G401.6 (cell line): ENCODE measurements at regions not wholly inside any gene's neighbourhood (a gene's known extent, or its start where the extent isn't known, plus 50 kb on each side); places are given as distances from the start of the nearest gene placed in this dataset.
"Not testable (repeated sequence)": the region's sequence is repeated elsewhere in the genome, so short reads cannot be mapped to it uniquely, and the experiment has no call there.

Source experiments
- FAIRE-seq: peaks from 2 replicates; lab custom pipeline; 2012; peaks lifted over from hg19 to GRCh38; lab: Jason Lieb, UNC

DNA sequence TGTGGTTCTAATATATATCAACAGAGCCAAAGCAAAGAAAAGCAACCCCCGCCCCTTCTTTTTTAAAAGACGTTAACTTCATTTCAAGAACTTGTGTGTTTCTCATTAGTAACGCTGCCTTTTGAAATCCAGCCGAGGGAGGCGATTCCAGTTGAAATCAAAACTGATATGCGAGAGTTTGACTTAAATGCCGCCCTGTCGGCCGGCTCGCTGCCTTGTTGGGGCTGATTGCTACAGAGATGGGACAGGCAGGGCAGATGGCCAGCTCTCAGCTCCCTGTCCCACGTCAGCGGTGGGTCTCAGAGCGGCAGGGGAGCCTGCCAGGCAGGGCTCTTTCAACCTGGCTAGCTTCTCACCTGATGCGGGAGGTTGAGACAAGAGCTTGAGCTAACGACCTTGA, 51.9 kb upstream of the ALX4 start:
- FAIRE-seq = no peak

DNA sequence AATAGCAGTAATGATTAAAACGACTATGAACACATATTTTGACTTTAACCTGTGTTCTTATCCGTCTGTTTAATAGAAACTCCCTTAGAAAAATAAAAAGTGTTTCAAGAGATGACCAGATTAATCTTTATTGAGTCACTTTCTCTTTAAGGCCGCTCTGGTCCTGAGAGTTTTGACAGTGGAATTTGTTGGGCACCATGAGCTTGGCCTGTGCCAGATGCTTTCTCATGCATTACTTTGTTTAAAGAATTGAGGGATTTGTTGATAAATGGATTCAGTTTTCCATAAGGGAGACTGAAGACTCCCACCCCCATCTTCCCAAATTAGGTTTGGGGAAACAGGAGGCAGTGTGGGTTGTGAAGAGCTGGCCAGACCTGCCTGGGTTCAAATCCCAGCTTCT, 53.2 kb upstream of the ALX4 start:
- FAIRE-seq = no peak

DNA sequence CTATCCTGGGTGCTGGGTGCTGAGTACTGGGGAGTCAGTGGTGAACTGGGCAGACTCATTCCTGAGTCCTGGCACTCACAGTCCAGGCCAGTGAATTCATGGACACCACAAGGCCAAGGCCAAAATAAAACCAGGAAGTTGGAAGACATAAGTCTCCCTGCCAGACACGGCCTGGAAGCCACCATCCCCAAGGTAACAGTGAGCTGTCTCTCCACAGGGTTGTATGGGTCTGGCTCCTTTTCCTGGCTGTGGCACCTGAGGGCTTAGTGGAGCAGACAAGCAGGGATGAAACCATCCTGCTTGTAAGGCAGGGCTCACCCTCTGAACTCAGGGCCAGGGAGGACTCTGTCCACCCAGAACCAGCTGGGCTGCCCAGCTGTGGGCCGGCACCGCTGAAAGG, 54.7 kb upstream of the ALX4 start:
- FAIRE-seq = no peak

DNA sequence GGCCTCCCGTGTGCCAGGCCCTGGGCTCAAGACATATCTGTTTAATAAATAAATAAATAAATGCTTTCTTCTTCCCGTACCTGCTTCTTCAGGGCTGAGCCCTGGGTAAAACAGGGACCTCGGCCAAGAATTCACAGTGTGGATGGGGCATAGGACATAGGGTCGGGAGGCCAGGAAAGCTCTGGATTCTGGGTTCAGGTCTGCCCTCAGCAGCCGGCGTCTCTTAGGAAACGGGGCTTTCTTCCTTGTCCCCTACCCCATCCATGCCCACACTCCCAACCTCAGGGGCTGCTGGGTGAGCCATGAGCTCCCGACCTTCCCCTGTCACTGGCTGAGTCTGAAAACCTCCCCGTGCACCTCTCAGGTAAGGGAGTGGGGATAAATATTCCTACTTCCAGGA, 55.7 kb upstream of the ALX4 start:
- FAIRE-seq = no peak

DNA sequence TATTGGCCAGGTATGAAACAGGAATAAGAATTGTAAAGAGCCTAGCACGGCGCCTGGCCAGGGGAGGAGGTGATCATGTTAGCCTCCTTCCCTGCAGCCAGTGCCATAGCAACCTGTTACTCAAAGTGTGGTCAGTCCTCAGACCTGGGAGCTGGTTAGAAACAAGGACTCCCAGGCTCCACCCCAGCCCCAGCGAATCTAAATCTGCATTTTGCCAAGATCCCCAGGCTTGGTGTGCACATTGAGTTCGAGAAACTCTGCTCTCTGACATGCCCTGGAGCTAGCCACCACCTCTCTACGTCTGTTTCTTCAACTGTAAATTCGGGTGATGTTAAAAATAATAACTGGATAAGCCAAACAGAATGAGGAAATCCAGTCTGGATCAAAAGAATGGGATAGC, 56.1 kb upstream of the ALX4 start:
- FAIRE-seq = no peak

DNA sequence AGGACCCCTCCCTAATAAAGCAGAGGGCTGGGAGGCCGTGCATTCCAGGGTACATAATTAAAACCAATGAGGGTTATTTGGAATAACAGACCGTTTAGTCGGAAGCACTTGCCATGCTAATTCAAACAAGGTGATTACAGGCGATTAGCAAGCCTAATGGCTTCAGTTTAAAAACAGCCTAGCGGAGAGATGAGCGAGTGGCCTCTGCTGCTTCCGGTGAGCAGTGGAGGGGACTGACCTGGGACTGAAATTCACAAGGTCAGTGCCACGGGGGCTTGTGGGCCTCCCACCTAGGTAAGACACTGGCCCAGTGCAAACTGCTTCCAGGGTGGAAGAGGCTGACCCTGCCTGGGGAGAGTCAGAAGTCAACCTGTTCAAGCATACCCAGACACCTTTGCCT, 56.8 kb upstream of the ALX4 start:
- no peak for FAIRE-seq

DNA sequence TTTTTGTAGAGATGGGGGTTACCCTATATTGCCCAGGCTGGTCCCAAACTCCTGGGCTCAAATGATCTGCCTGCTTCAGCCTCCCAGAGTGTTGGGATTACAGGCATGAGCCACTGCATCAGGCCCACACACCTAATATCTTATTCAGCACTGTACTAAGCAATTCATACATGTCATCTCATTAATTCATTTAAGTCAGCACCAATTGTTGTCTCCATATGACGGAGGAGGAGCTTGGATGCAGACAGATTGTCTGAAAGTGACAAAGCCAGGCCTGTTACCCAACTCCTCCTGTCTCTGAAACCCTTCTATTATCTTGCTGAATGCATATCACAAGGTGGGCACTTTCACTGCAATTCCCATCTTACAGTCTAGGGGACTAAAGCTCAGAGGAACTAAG, 57.5 kb upstream of the ALX4 start:
- no peak for FAIRE-seq

DNA sequence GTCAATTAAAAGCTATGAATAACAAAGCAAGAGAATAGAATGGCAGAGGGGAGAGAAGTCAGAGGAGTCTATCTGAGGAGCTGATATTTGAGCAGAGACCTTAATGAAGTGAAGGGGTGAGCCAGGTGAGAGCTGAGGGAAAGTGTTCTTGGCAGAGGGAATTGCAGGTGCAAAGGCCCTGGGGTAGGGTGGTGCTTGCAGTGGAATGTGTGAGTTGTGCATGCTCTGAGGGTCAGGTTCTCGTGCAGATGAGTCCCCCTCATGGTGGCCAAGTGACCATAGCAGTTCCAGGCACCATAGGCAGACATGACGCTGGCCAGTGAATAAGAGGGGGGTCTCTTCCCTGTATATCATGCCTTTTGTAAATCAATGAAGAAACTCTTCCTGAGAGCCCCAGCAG, 58.9 kb upstream of the ALX4 start:
- FAIRE-seq = no peak

DNA sequence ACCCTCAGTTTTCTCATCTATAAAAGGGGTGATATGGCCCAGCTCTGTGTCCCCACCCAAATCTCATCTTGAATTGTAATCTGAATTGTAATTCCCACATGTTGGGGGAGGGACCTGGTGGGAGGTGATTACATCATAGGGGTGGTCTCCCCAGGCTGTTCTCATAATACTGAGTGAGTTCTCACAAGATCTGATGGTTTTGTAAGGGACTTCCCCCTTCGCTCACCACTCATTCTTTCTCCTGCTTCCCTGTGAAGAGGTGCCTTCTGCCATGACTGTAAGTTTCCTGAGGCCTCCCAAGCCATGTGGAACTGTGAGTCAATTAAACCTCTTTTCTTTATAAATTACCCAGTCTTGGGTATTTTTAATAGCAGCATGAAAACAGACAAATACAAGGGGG, 61.1 kb upstream of the ALX4 start:
- not testable (repeated sequence) for FAIRE-seq

DNA sequence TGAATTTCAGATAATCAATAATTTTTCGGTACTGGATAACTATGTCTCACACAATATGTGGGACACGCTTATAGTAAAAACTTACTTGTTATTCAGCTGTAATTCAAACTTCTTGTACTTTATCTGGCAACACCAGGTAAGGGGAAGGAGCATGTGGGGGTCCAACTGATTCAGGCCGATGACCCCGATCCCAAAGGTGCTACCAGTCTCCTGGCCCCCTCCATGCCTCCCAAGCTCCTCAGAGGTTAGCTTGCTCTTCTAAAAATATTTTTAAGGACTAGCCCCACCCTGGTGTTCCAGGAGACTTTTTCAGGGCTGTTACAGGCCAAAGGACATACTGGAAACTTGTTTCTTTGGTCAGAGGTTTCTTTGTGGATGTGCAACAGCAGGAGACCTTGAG, 61.8 kb upstream of the ALX4 start:
- no peak for FAIRE-seq

DNA sequence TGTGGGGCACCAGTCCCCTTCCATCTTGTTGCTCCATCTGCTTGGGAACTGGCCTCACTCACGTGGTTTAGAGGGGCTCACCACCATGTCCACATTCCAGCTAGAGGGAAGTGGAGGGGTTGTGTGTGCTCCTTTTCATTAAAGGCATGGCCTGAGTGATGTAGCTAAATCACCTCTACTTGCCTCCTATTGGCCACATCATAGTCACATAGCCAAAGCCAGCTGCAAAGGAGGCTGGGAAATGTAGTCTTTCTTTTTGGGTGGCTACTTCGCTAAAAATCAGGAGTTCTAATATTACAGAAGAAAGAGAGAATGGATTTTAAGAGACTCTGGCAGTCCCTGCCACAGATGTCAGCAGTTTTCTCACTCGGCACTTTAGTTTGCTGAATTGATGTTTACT, 63.0 kb upstream of the ALX4 start:
- peak; percentile 87 for FAIRE-seq

DNA sequence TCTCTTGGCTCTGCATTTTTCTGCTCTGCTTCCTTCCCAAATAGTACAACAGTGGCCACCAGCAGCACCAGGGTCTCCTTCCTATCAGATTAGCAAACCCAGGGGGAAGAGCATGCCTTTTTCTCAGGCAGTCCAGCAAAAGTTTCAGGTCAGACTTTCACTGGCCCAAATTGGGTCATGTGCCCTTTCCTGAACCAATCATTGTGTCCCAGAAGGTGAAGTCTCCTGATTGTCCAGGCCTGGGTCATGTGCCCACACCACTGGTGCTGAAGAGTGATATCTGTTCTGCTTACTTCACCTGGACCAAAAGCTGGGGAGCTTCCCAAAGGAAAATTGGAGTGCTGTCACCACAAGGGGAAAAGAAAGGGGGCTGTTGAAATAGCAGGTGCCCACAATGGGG, 64.1 kb upstream of the ALX4 start:
- no peak for FAIRE-seq

DNA sequence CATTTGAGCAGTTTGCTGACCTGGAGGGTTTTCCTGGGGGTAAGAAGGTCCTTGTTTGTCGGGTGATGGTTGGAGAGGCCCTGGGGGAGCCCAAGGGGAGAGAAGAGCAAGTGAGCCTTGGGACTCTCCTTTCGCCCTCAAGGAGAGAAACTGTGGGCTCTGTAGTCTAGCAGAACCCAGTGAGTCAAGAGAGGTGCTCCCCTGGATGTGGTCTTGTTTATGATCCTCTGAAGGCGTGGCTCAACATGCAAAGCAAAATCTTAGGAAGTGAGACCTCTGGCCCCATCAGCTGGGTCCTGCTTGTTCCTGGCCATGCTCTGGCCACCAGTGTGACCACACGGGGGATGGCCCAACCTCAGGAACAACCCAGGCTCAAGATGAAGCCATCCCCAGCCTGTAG, 66.5 kb upstream of the ALX4 start:
- FAIRE-seq = no peak

DNA sequence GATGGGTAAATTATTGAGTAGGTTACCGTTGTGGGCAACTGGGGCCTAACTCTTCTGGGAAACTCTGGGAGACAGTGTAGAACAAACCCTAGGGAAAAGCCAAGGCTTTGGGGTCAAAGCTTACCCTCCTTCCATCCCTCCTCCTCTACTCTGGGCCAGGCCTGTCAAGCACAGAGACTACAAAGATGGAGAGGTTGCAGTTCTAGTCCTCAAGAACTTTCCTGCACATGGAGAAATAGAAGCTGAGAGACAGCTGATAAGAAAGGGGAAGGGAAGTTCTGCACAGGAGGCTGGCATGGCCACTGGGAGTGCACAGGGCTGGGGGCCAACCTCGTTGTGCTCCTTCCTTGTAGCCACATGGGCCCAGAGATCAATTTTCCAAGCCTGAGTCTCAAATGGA, 67.2 kb upstream of the ALX4 start:
- no peak for FAIRE-seq

DNA sequence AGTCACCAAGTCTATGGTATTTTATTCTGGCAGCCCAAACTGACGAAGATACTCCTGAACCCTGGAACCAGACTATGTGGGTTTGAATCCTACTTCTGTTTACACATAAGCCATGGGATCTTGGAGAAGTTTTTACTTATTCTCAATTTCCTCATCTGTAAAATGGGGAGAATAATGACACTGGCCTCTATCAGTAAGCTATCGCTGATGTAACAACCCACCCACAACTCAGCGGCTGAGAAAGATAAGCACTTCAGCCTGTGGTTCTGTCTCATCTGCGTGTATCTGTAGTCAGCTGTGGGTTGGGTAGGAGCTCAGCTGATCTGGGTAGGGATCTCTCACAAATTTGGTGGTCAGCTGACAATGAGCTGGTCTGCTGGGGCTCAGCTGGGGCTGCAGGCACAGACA, 68.0 kb upstream of the ALX4 start:
- no peak for FAIRE-seq

DNA sequence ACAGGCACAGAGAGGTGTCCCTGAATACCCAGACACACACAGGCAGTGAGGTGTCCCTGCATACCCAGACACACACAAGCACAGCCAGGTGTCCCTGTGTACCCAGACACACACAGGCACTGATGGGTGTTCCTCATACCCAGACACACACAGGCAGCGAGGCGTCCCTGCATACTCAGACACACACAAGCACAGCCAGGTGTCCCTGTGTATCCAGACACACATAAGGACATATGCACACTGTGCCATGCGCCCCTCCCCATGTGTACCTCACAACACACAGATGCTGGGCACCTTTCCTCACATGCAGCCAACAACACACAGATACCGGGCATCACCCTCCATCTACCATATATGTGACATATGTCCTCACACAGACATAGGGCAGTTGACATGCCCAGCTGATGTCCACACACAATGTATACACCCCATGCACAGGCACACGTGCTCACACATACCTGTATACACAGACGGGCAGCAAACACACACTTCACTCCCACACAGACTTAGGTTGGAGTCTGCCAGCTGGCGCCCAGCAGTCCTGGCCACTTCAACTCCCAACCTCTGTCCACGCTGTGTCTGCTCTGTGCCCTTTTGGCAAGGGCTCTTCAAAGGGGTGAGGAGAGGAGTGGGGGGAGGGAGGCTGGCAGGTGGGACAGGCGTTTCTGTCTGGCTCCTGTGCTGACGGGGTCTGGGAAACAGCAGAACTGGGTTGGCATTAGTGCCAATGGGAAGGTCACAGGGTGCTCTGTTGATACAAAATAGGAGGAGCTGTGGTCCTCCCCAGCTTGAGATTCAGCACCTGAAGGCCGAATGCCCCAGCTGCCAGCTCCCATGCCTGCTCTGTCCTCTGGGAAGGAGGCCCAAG, 69.4 kb upstream of the ALX4 start:
- FAIRE-seq = no peak

DNA sequence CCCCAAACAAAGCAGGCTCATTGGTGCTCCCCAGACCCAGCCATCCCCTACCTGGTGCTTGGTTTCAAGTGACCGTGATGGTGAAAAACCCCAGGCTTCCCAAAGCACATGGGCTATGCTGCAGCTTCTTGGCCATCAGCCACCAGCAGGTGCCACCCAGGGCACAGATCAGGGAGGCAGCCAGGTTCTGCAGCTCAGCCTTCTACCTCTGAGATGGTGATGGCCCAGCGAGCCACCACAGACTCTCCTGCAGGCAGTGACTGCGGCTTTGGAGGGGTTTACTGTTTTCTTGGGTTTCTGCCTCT, 70.0 kb upstream of the ALX4 start:
- FAIRE-seq = no peak

DNA sequence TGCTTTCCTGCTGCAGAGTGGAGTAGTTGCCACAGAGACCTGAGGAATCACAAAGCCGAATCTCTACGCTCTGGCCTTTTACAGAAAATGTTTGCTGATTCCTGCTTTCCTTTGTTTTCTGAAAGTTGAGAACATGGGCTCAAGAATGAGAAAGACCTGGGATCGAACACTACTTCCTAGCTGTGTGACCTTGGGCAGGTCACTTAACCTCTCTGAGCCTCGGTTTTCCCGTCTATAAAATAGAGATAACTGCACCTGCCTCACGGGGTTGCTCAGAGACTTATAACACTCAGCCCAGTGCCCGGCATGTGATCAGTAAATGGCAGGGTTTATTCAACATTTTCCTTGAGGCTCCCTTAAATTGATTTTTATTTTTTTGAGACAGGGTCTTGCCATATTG, 70.9 kb upstream of the ALX4 start:
- FAIRE-seq = no peak

DNA sequence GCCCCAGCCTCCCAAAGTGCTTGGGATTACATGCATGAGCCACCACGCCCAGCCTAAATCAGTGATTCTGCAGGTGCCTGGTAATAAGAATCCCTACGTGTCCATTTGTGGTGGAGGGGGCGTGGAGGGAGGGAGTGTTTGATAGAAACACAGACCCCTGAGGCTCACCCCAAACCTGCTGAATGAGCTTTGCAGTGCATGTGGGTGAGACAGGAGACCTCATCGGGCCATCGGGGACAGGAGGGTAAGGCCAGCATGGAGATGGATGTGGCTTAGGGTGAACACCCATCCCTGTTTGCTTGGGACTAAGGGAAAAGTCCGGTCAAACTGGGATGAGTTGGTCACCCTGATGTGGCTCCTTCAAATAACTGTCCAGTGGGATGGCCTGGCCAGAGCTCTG, 71.3 kb upstream of the ALX4 start:
- no peak for FAIRE-seq

DNA sequence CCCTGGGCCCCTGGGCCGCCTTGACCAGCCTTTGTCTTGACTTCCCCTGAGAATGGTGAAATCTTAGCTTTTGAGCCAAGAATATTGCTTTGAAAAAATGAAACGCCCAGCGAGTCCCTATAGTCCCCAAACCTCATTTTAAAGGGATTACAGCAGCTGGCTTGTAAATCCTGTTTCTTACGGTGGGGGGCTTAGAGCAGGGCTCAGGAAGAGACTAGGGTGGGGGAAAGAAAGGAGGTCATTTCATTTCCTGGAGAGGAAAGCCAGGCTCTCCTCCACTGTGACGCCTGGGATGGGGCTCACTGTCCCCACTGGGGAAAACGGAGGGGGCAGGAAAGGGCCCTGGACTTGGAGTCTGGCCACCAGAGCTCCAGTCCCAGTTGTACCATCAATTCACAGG, 72.2 kb upstream of the ALX4 start:
- peak; percentile 80 for FAIRE-seq

DNA sequence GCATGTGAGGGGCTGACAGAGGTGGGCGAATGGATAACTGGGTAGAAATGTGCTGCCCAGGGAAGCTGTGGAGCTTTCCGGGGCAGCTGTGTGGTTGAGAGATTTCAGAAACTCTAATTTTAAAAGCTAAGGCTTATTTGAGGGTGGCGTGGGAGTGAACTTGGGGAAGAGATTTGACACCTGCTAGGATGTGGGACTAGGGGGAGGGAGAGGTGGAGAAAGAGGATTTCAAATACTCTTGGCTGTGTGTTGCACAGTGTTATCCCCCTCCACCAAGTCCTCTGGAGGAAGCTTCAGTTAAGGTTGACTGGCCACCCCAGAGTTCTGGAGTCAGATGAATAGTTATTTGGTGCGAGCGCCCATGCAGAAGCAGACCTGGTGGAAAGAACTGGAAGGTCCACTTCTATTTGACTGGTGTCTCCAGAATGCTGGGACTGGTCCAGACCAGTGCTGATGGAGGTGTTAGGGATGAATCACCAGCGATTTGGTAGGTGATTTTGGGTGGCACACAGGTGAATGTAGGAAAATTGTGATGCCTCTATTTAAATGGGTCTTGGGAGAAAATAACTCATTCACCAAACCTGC, 72.8 kb upstream of the ALX4 start:
- no peak for FAIRE-seq

DNA sequence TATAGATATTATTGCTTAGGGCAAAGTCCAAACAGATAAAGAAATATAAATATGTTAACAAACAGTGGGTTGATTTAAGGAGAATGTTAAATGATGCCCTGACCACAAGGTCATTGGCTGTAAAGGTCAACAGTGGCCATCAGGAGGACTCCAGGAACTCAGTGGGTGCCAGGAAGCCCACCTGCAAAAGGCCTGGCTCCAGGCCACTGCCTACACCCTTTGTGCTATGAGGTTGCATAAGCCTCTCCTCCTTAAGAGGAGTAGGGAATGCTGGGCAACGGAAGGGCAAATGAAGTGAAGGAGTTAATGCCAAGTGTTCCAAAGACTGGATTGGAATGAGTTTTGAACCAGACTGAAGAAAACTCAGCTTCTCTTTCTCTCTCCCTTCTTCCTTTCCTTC, 73.3 kb upstream of the ALX4 start:
- FAIRE-seq = no peak

DNA sequence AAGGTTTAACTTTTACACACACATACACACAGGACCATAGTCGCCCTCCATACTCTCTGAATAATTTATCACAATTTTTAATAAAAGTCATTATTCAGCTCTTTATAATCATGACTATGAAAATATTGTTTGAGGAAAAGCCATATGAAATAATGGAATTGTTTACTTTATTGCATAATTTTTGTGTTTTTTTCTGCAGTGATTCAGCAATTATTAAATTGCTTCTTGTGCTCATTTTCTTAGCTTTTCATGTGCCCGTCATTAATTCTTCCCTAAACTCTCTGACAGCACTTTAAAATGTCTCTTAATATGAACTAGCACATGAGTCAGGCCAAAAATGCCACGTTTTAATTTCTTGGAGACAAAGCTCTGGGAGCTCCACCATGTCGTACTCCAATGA, 77.5 kb upstream of the ALX4 start:
- peak; percentile 42 for FAIRE-seq

DNA sequence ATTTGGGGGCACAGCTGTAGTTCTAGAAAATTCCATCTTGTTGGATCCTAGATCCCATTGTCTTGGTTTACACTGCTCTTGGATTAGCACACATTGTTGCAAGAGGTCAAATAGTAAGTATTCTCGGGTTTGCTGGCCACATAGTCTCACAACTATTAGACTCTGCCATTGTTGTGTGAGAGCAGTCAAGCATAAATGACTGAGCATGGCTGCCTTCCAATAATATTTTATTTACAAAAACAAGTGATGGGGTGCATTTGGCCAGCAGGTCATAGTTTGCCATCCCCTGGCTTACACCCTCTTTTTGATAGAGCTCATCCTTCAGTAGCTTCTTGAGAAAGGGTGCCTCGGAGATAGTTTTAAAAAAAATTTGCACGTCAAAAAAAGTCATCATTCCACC, 77.9 kb upstream of the ALX4 start:
- FAIRE-seq = no peak
